Heart left ventricle (tissue), 16 donors: ENCODE measurements at regions not wholly inside any gene's neighbourhood (a gene's known extent, or its start where the extent isn't known, plus 50 kb on each side); places are given as distances from the start of the nearest gene placed in this dataset.
"Not testable (repeated sequence)": the region's sequence is repeated elsewhere in the genome, so short reads cannot be mapped to it uniquely, and the experiment has no call there.

ENCODE experiments used
- ATAC-seq, 4 donors: fragments of 200-7000 bp; cut with Tn5 transposase; one replicate each; pipeline ENCODE4 v1.9.1; 2020 to 2022; ENCODE audit warnings: moderate library complexity in 4 of 4, mild to moderate bottlenecking in 3 of 4, moderate number of reproducible peaks in 1 of 4
- DNase-seq, 5 donors: peaks; one replicate each; pipeline ENCODE4 v3.0.0-alpha.2; 2020
- H3K27ac ChIP-seq, 12 donors: fragments of 200-600 bp; sonication (generic) in 4 of 12; one replicate each; pipeline versions ENCODE4 v1.5.0 to v1.8.0; 2016 to 2022; ENCODE audit warnings: mild to moderate bottlenecking in 2 of 12
- H3K27me3 ChIP-seq, 9 donors: fragments of 200-600 bp; sonication (generic) in 2 of 9; one replicate each; pipeline versions ENCODE4 v1.5.1 to v1.8.0; 2016 to 2022; ENCODE audit warnings: mild to moderate bottlenecking in 3 of 9
- H3K36me3 ChIP-seq, 9 donors: fragments of 200-600 bp; sonication (generic) in 2 of 9; one replicate each; pipeline versions ENCODE4 v1.5.0 to v1.8.0; 2018 to 2022; ENCODE audit warnings: mild to moderate bottlenecking in 2 of 9
- H3K4me1 ChIP-seq, 12 donors: fragments of 200-600 bp; sonication (generic) in 4 of 12; one replicate each; pipeline versions ENCODE4 v1.5.0 to v1.8.0; 2016 to 2022; ENCODE audit warnings: mild to moderate bottlenecking in 3 of 12
- H3K4me3 ChIP-seq, 12 donors: fragments of 200-600 bp; sonication (generic) in 4 of 12; one replicate each; pipeline versions ENCODE4 v1.5.0 to v1.8.0; 2017 to 2022; ENCODE audit warnings: mild to moderate bottlenecking in 9 of 12, moderate library complexity in 4 of 12
- H3K9me3 ChIP-seq, 12 donors: fragments of 200-600 bp; sonication (generic) in 4 of 12; one replicate each; pipeline versions ENCODE4 v1.5.0 to v1.8.0; 2016 to 2022; ENCODE audit warnings: mild to moderate bottlenecking in 1 of 12
- POLR2A ChIP-seq, 2 donors: fragments of 450-650 bp; IDR thresholded peaks; one replicate each; pipeline ENCODE4 v1.6.1; 2017; ENCODE audit warnings: antibody characterized with exemption in 2 of 2, mild to moderate bottlenecking in 2 of 2, moderate library complexity in 2 of 2
- WGBS, 4 donors: extraction: QIAGEN DNeasy Blood & Tissue Kit in 2 of 4; methylation state at CpG; one replicate each; pipeline versions ENCODE4 v1.1.5 to v1.1.7; 2013 to 2018; 5-methylcytosine and 5-hydroxymethylcytosine counted together
- intact Hi-C, 10 donors: fragments of 100-400 bp; cut with DNase I; formaldehyde crosslinking; loops; one replicate each; pipeline versions ENCODE4 v1.11.1 to v1.14.2; 2022
- TF ChIP-seq, protein P1 (sequence below), 12 donors: fragments of 200-600 bp; sonication (generic) in 4 of 12; IDR thresholded peaks; one replicate each; pipeline versions ENCODE4 v1.5.0 to v1.8.0; 2018 to 2022; ENCODE audit warnings: antibody characterized with exemption in 12 of 12, mild to moderate bottlenecking in 5 of 12
- donor health status: ischemic (EF 13 %, LVEDD 7.1; RV severe dilation, severe dysfunction).
- donor health status: healthy with polysubstance abuse.
- donor health status: DM: no; HTN: yes; CAD: no.
- donor health status: DM: no; HTN: no; CAD: no.
- donor health status: ischemic (EF 25% LVEDD 6.9; RV normal size, moderate dysfunction).
- donor health status: ischemic (EF 25% LVEDD 5.7; RV mildly dilated, moderate dysfunction).
- donor health status: healthy.
- donor health status: DM: yes; HTN: yes; CAD: no.
- donor health status: ischemic (EF 35%, LVEDD 5.7; RV mildly dilated, moderate dysfunction).
- donor health status: nonischemic (EF 11% LVEDD 7.7; RV severe dilation, severe dysfunction).
- donor health status: DM: yes; HTN: yes; CAD: no.
- donor health status: PGD.
- donor health status: ischemic (EF 29% LVEDD 5.4; RV normal size, mild dysfunction).
- donor health status: nonischemic (EF 23%, LVEDD 6.1; RV moderate dilation, normal function).

GRCh38 chr5:154593796-154594195 lies 115.8 kb upstream of the HAND1 start:
- no peak for DNase-seq
- intact Hi-C loops = no loop called here
- TF ChIP-seq, protein P1, sequence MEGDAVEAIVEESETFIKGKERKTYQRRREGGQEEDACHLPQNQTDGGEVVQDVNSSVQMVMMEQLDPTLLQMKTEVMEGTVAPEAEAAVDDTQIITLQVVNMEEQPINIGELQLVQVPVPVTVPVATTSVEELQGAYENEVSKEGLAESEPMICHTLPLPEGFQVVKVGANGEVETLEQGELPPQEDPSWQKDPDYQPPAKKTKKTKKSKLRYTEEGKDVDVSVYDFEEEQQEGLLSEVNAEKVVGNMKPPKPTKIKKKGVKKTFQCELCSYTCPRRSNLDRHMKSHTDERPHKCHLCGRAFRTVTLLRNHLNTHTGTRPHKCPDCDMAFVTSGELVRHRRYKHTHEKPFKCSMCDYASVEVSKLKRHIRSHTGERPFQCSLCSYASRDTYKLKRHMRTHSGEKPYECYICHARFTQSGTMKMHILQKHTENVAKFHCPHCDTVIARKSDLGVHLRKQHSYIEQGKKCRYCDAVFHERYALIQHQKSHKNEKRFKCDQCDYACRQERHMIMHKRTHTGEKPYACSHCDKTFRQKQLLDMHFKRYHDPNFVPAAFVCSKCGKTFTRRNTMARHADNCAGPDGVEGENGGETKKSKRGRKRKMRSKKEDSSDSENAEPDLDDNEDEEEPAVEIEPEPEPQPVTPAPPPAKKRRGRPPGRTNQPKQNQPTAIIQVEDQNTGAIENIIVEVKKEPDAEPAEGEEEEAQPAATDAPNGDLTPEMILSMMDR (IDR thresholded peaks at IDR 0.05) = no peak
- TF ChIP-seq POLR2A (IDR thresholded peaks at IDR 0.05) = no peak
- no peak for ATAC-seq
- Histone ChIP-seq H3K9me3 (no peaks in the 10 kb centered on the region), H3K4me3 (no peak overlapping the region), H3K4me1 (no peaks in the 10 kb centered on the region), H3K27ac (no peak overlapping the region), H3K27me3 (peaks cover 0 to 9% (median 0%) of the 10 kb centered on the region in 9 donors), H3K36me3 (no peaks in the 10 kb centered on the region)

GRCh38 chr5:154593071-154593470 lies 115.0 kb upstream of the HAND1 start:
- Histone ChIP-seq H3K4me3 (no peak overlapping the region), H3K27me3 (peaks cover 0 to 5% (median 0%) of the 10 kb centered on the region in 9 donors), H3K27ac (no peak overlapping the region), H3K4me1 (no peaks in the 10 kb centered on the region), H3K36me3 (no peaks in the 10 kb centered on the region), H3K9me3 (no peaks in the 10 kb centered on the region)
- intact Hi-C loops = no loop called here
- no peak for DNase-seq
- 63 to 75% (median 72%) methylated on average over 3 of the region's 3 CpGs for WGBS, 4 donors
- TF ChIP-seq, protein P1 (IDR thresholded peaks at IDR 0.05) = no peak
- ATAC-seq = peak in 1 of 4 donors; percentile 43

DNA sequence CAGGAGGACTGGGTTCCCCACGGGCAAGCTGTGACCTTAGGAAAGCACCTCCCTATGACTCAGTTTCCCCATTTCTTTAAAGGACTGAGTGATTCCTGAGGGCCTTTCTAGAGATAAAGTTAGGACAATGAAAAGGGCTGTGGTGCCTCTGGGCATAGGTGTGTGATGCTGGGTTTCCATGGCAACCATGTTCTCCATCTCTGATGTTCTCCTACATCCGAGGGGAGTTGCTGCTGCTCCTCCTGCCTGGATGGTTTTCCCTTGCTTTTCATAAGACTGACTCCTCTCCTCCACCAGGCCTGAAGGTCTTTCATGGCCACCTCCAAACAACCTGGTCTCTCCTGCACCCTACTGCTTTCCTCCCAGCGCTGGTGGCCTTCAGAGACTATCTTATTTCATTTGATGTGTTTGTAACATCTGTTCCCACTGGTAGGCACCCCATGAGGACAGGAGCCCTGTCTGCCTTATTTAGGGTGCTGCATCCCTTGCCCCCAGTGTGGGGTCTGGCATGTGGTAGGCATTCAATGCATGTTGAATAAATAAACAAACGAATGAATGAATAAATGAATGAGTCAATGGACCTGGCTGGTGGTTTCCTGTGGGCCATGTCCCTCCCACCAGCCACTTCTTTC lies 112.2 kb upstream of the HAND1 start:
- Histone ChIP-seq H3K27me3 (peaks cover 0 to 11% (median 0%) of the 10 kb centered on the region in 9 donors), H3K9me3 (no peaks in the 10 kb centered on the region), H3K27ac (no peak overlapping the region), H3K4me1 (no peaks in the 10 kb centered on the region), H3K4me3 (no peak overlapping the region), H3K36me3 (no peaks in the 10 kb centered on the region)
- no peak for TF ChIP-seq POLR2A (IDR thresholded peaks at IDR 0.05)
- TF ChIP-seq, protein P1 (IDR thresholded peaks at IDR 0.05) = no peak
- WGBS, 4 donors = 69 to 76% (median 74%) methylated on average over 4 of the region's 4 CpGs
- DNase-seq (no peak), ATAC-seq (no peak)
- intact Hi-C loops = no loop called here

DNA sequence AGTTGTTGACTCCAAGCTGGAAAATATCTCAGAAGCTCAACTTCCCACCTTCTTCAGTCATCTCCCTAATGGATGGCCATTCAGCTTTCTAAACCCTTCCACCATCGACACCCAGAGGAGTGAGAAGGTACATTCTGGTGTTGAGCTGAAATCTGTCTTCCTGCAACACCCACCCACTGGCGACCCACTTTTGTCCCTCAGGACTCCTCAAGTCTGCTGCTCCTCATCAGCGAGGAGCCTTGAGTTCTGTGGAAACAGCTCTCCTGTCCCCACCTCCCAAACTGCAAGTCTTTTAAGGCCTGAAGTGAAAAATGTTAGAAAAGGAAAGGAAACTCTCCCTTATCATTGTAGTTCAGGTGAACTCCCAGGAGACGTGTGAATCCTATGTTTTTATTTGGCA lies 111.5 kb upstream of the HAND1 start:
- no peak for ATAC-seq
- Histone ChIP-seq H3K9me3 (no peaks in the 10 kb centered on the region), H3K4me1 (no peaks in the 10 kb centered on the region), H3K36me3 (no peaks in the 10 kb centered on the region), H3K27me3 (peaks cover 0 to 11% (median 0%) of the 10 kb centered on the region in 9 donors), H3K27ac (no peak overlapping the region), H3K4me3 (no peak overlapping the region)
- intact Hi-C loops = no loop called here
- TF ChIP-seq, protein P1 (IDR thresholded peaks at IDR 0.05) = no peak
- TF ChIP-seq POLR2A (IDR thresholded peaks at IDR 0.05) = no peak
- 66 to 82% (median 80%) methylated on average over 4 of the region's 4 CpGs for WGBS, 4 donors
- no peak for DNase-seq

- intact Hi-C loops, DNase-seq, H3K36me3 ChIP-seq, H3K4me3 ChIP-seq, H3K27ac ChIP-seq, H3K9me3 ChIP-seq, ATAC-seq, H3K4me1 ChIP-seq: not testable (repeated sequence)
- 79 to 86% (median 81%) methylated on average over 7 of the region's 7 CpGs for WGBS, 4 donors
- H3K27me3 ChIP-seq = peaks cover 0 to 13% (median 0%) of the 10 kb centered on the region in 9 donors
Measured at GRCh38 chr5:154588833-154589425, 110.9 kb upstream of the HAND1 start.
